Liver (tissue), 3 donors: ENCODE measurements at regions not wholly inside any gene's neighbourhood (a gene's known extent, or its start where the extent isn't known, plus 50 kb on each side); places are given as distances from the start of the nearest gene placed in this dataset.

ENCODE experiments used
- EGR1 ChIP-seq, 2 donors: IDR thresholded peaks; 2 replicates each; pipeline ENCODE4 v1.6.1; 2016 to 2018; ENCODE audit warnings: antibody characterized with exemption in 2 of 2, low read depth in 2 of 2
- JUND ChIP-seq, 2 donors: IDR thresholded peaks; 2 replicates each; pipeline ENCODE4 v1.6.1; 2016; ENCODE audit warnings: antibody characterized with exemption in 2 of 2
- RAD21 ChIP-seq, 2 donors: IDR thresholded peaks; 2 replicates each; pipeline ENCODE4 v1.6.1; 2016; ENCODE audit warnings: antibody characterized with exemption in 2 of 2, mild to moderate bottlenecking in 2 of 2
- SP1 ChIP-seq: IDR thresholded peaks from 2 replicates; pipeline ENCODE4 v1.6.1; 2018; ENCODE audit warnings: antibody characterized with exemption, mild to moderate bottlenecking
- ZBTB33 ChIP-seq: IDR thresholded peaks from 2 replicates; pipeline ENCODE4 v1.6.1; 2016; ENCODE audit warnings: antibody characterized with exemption
- TF ChIP-seq, protein P1 (sequence below): fragments of 150-350 bp; IDR thresholded peaks from 2 replicates; pipeline ENCODE4 v1.5.1; 2017; ENCODE audit warnings: improper control_type of control experiment, low read depth, low read length; ENCODE audit not compliant: missing input control
- TF ChIP-seq, protein P2 (sequence below): IDR thresholded peaks from 2 replicates; pipeline ENCODE4 v1.6.1; 2016; ENCODE audit warnings: antibody characterized with exemption
- TF ChIP-seq, protein P3 (sequence below): IDR thresholded peaks from 2 replicates; pipeline ENCODE4 v1.6.1; 2016; ENCODE audit warnings: antibody characterized with exemption, mild to moderate bottlenecking
- TF ChIP-seq, protein P4 (sequence below): IDR thresholded peaks from 2 replicates; pipeline ENCODE4 v1.6.1; 2016; ENCODE audit warnings: antibody characterized with exemption
- donor health status: healthy.
- donor health status: healthy.

DNA sequence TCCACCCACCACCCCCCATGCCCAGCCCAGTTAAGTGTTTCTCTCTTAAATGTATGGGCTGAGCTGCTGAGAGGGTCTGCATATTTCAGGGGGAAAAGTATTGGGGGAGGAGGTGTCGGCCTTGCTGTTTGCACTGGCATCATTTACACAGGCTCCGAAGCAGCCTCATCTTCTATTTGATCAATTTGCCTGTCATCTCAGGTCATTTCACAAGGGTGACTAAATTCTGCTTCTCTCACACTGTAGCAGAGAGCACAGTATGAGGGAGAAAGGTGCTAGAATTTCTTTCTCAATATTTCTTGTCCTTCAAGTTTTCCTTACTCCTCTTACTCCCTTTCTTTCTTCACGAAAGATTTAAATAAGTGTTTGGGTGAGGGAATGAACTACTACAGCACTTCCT is 135.9 kb downstream of the AACS start:
- TF ChIP-seq, protein P1, sequence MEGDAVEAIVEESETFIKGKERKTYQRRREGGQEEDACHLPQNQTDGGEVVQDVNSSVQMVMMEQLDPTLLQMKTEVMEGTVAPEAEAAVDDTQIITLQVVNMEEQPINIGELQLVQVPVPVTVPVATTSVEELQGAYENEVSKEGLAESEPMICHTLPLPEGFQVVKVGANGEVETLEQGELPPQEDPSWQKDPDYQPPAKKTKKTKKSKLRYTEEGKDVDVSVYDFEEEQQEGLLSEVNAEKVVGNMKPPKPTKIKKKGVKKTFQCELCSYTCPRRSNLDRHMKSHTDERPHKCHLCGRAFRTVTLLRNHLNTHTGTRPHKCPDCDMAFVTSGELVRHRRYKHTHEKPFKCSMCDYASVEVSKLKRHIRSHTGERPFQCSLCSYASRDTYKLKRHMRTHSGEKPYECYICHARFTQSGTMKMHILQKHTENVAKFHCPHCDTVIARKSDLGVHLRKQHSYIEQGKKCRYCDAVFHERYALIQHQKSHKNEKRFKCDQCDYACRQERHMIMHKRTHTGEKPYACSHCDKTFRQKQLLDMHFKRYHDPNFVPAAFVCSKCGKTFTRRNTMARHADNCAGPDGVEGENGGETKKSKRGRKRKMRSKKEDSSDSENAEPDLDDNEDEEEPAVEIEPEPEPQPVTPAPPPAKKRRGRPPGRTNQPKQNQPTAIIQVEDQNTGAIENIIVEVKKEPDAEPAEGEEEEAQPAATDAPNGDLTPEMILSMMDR = no peak
- TF ChIP-seq, protein P2, sequence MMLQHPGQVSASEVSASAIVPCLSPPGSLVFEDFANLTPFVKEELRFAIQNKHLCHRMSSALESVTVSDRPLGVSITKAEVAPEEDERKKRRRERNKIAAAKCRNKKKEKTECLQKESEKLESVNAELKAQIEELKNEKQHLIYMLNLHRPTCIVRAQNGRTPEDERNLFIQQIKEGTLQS = no peak
- TF ChIP-seq, protein P3, sequence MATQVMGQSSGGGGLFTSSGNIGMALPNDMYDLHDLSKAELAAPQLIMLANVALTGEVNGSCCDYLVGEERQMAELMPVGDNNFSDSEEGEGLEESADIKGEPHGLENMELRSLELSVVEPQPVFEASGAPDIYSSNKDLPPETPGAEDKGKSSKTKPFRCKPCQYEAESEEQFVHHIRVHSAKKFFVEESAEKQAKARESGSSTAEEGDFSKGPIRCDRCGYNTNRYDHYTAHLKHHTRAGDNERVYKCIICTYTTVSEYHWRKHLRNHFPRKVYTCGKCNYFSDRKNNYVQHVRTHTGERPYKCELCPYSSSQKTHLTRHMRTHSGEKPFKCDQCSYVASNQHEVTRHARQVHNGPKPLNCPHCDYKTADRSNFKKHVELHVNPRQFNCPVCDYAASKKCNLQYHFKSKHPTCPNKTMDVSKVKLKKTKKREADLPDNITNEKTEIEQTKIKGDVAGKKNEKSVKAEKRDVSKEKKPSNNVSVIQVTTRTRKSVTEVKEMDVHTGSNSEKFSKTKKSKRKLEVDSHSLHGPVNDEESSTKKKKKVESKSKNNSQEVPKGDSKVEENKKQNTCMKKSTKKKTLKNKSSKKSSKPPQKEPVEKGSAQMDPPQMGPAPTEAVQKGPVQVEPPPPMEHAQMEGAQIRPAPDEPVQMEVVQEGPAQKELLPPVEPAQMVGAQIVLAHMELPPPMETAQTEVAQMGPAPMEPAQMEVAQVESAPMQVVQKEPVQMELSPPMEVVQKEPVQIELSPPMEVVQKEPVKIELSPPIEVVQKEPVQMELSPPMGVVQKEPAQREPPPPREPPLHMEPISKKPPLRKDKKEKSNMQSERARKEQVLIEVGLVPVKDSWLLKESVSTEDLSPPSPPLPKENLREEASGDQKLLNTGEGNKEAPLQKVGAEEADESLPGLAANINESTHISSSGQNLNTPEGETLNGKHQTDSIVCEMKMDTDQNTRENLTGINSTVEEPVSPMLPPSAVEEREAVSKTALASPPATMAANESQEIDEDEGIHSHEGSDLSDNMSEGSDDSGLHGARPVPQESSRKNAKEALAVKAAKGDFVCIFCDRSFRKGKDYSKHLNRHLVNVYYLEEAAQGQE = no peak
- TF ChIP-seq RAD21 (IDR thresholded peaks at IDR 0.05) (no peak), ZBTB33 (no peak), SP1 (no peak), EGR1 (IDR thresholded peaks at IDR 0.05; ENCODE audit: low read depth in 2 of 2) (no peak), JUND (IDR thresholded peaks at IDR 0.05) (no peak)
- TF ChIP-seq, protein P4, sequence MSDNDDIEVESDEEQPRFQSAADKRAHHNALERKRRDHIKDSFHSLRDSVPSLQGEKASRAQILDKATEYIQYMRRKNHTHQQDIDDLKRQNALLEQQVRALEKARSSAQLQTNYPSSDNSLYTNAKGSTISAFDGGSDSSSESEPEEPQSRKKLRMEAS = no peak
